B cell (primary cell): ENCODE measurements at regions not wholly inside any gene's neighbourhood (a gene's known extent, or its start where the extent isn't known, plus 50 kb on each side); places are given as distances from the start of the nearest gene placed in this dataset.

Experiments used
- ATAC-seq: fragments of 200-7000 bp; cut with Tn5 transposase; one replicate; pipeline ENCODE4 v1.10.0; 2021; ENCODE audit warnings: low read depth, mild to moderate bottlenecking, moderate number of reproducible peaks, moderate library complexity
- CTCF ChIA-PET: fragments of 350-600 bp; sonication (Branson Sonifier 250); formaldehyde crosslinking; loops from one replicate; lab custom pipeline; 2021; ENCODE audit warnings: antibody characterized with exemption, inconsistent platforms; lab: Charles Lee
- POLR2A ChIA-PET: fragments of 350-600 bp; sonication (Branson Sonifier 250); formaldehyde crosslinking; loops from one replicate; lab custom pipeline; 2021; ENCODE audit warnings: antibody characterized with exemption; lab: Charles Lee
- DNase-seq: peaks from one replicate; pipeline ENCODE4 v3.0.0; 2013
- H2AFZ ChIP-seq: 2 replicates; pipeline ENCODE4 v1.6.1; 2012; ENCODE audit warnings: mild to moderate bottlenecking, low read depth, low read length; ENCODE audit not compliant: insufficient read depth, poor library complexity, severe bottlenecking
- H3K27ac ChIP-seq, 2 donors: 1 replicate in 1 of 2; 2 replicates in 1 of 2; pipeline ENCODE4 v1.5.1; 2012 to 2013; ENCODE audit warnings: low read length in 2 of 2, mild to moderate bottlenecking in 2 of 2, moderate library complexity in 1 of 2
- H3K27me3 ChIP-seq, 4 experiments: fragments of 200-600 bp in 1 of 4; sonication (generic) in 1 of 4; replicated peaks in 1 of 4; 1 replicate in 2 of 4; 2 replicates in 2 of 4; pipeline versions ENCODE4 v1.6.1 to v1.7.0; 2013 to 2016; ENCODE audit warnings: low read length in 3 of 4, mild to moderate bottlenecking in 2 of 4, mixed read lengths in 1 of 4, moderate library complexity in 1 of 4; ENCODE audit not compliant: insufficient read depth in 4 of 4, control insufficient read depth in 3 of 4; ENCODE audit errors: control extremely low read depth in 1 of 4
- H3K36me3 ChIP-seq, 2 experiments: replicated peaks in 1 of 2; 1 replicate in 1 of 2; 2 replicates in 1 of 2; pipeline versions ENCODE4 v1.6.1 to v1.7.1; 2013; ENCODE audit warnings: low read length in 1 of 2; ENCODE audit not compliant: insufficient read depth in 2 of 2, control insufficient read depth in 1 of 2; ENCODE audit errors: control extremely low read depth in 1 of 2, extremely low read depth in 1 of 2
- H3K4me1 ChIP-seq, 2 donors: fragments of 200-600 bp in 1 of 2; sonication (generic) in 1 of 2; 1 replicate in 1 of 2; 2 replicates in 1 of 2; pipeline versions ENCODE4 v1.5.1 to v1.6.1; 2013 to 2017; ENCODE audit warnings: low read length in 2 of 2; ENCODE audit not compliant: control insufficient read depth in 2 of 2, insufficient read depth in 2 of 2
- H3K4me2 ChIP-seq: replicated peaks from 2 replicates; pipeline ENCODE3; 2012; ENCODE audit warnings: mild to moderate bottlenecking, low read depth, low read length; ENCODE audit not compliant: poor library complexity, severe bottlenecking
- H3K4me3 ChIP-seq, 5 experiments: fragments of 200-600 bp in 1 of 5; sonication (generic) in 1 of 5; 1 replicate in 3 of 5; 2 replicates in 2 of 5; pipeline versions ENCODE4 v1.5.1 to v1.7.0; 2011 to 2016; ENCODE audit warnings: low read length in 4 of 5, mild to moderate bottlenecking in 4 of 5, low read depth in 2 of 5, control low read depth in 1 of 5, moderate library complexity in 1 of 5; ENCODE audit not compliant: insufficient read depth in 1 of 5; ENCODE audit errors: control extremely low read depth in 1 of 5, extremely low read depth in 1 of 5
- H3K79me2 ChIP-seq: fragments of 200-600 bp; sonication (generic); one replicate; pipeline ENCODE4 v1.6.0; 2016; ENCODE audit warnings: low read length; ENCODE audit not compliant: control insufficient read depth, insufficient read depth
- H3K9ac ChIP-seq: fragments of 200-600 bp; sonication (generic); 2 replicates; pipeline ENCODE4 v1.6.1; 2017; ENCODE audit warnings: mild to moderate bottlenecking, low read length, moderate library complexity
- H3K9me3 ChIP-seq, 3 donors: one replicate each; pipeline versions ENCODE4 v1.6.1 to v1.7.1; 2013; ENCODE audit warnings: low read length in 2 of 3; ENCODE audit not compliant: control insufficient read depth in 2 of 3, insufficient read depth in 1 of 3; ENCODE audit errors: control extremely low read depth in 1 of 3
- H4K20me1 ChIP-seq: 2 replicates; pipeline ENCODE4 v1.6.0; 2012; ENCODE audit warnings: mild to moderate bottlenecking, low read length; ENCODE audit not compliant: insufficient read depth, control insufficient read depth, poor library complexity, severe bottlenecking
- H3K27ac Mint-ChIP-seq: one replicate; pipeline ENCODE4 v1.8.0; 2021; ENCODE audit warnings: mixed read lengths
- H3K27me3 Mint-ChIP-seq: one replicate; pipeline ENCODE4 v1.8.0; 2021; ENCODE audit warnings: mixed read lengths
- H3K4me1 Mint-ChIP-seq: one replicate; pipeline ENCODE4 v1.8.0; 2021; ENCODE audit warnings: mixed read lengths
- H3K4me3 Mint-ChIP-seq: one replicate; pipeline ENCODE4 v1.8.0; 2021; ENCODE audit warnings: mixed read lengths
- H3K9me3 Mint-ChIP-seq: one replicate; pipeline ENCODE4 v1.8.0; 2022; ENCODE audit warnings: mixed read lengths; ENCODE audit not compliant: insufficient read depth
- EZH2 ChIP-seq: IDR thresholded peaks from 2 replicates; pipeline ENCODE4 v1.6.1; 2012; ENCODE audit warnings: borderline replicate concordance, low read depth, mild to moderate bottlenecking, moderate library complexity, low read length; ENCODE audit not compliant: insufficient read depth, poor library complexity, severe bottlenecking
- WGBS: methylation state at CpG from one replicate; pipeline ENCODE4 v1.1.5; 2013; ENCODE audit warnings: missing lambda C conversion rate; ENCODE audit not compliant: insufficient coverage; 5-methylcytosine and 5-hydroxymethylcytosine counted together
- intact Hi-C: fragments of 100-400 bp; cut with micrococcal nuclease; formaldehyde crosslinking; loops from one replicate; pipeline ENCODE4 v1.10.0; 2022
- TF ChIP-seq, protein P1 (sequence below): fragments of 200-600 bp; IDR thresholded peaks from one replicate; pipeline ENCODE4 v1.8.0; 2022; ENCODE audit warnings: antibody characterized with exemption, mild to moderate bottlenecking

DNA sequence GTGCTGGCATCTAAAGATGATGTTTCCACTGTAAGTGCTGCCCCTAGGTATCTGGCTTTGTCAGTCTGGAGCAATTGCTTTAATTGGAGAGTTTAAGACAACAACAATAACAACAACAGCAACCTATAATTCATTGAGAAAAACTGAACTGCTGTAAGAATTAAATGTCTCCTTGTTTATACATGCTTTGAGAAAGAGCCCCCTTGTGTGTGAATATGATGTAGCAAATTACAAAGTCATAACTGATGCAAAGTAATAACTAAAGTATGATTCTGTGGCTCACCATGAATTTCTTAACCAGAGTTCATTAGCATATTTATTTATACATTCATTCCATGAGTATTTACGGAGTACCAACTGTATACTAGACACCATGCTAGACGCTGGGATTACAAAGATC, 59.2 kb upstream of the PRIMA1 start:
- POLR2A ChIA-PET: no interaction called here
- ATAC-seq: no peak
- CTCF ChIA-PET: no interaction called here
- Mint-ChIP-seq H3K27me3 (peaks cover 41% of the 10 kb centered on the region), H3K4me3 (no peak overlapping the region), H3K27ac (no peak overlapping the region), H3K4me1 (no peaks in the 10 kb centered on the region), H3K9me3 (no peaks in the 10 kb centered on the region)
- Histone ChIP-seq H3K4me3 (no peak overlapping the region), H4K20me1 (no peaks in the 10 kb centered on the region), H3K79me2 (no peaks in the 10 kb centered on the region), H3K4me2 (no peak overlapping the region), H3K27me3 (peaks cover 0 to 5% (median 0%) of the 10 kb centered on the region in 4 experiments), H3K9ac (no peak overlapping the region), H2AFZ (no peak overlapping the region), H3K36me3 (no peaks in the 10 kb centered on the region), H3K4me1 (no peaks in the 10 kb centered on the region), H3K27ac (no peak overlapping the region), H3K9me3 (no peaks in the 10 kb centered on the region)
- TF ChIP-seq, protein P1, sequence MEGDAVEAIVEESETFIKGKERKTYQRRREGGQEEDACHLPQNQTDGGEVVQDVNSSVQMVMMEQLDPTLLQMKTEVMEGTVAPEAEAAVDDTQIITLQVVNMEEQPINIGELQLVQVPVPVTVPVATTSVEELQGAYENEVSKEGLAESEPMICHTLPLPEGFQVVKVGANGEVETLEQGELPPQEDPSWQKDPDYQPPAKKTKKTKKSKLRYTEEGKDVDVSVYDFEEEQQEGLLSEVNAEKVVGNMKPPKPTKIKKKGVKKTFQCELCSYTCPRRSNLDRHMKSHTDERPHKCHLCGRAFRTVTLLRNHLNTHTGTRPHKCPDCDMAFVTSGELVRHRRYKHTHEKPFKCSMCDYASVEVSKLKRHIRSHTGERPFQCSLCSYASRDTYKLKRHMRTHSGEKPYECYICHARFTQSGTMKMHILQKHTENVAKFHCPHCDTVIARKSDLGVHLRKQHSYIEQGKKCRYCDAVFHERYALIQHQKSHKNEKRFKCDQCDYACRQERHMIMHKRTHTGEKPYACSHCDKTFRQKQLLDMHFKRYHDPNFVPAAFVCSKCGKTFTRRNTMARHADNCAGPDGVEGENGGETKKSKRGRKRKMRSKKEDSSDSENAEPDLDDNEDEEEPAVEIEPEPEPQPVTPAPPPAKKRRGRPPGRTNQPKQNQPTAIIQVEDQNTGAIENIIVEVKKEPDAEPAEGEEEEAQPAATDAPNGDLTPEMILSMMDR: no peak
- no peak for TF ChIP-seq EZH2
- no peak for DNase-seq
- intact Hi-C loops: no loop called here
- WGBS: no CpG with 5 or more reads among the region's 2 CpGs

DNA sequence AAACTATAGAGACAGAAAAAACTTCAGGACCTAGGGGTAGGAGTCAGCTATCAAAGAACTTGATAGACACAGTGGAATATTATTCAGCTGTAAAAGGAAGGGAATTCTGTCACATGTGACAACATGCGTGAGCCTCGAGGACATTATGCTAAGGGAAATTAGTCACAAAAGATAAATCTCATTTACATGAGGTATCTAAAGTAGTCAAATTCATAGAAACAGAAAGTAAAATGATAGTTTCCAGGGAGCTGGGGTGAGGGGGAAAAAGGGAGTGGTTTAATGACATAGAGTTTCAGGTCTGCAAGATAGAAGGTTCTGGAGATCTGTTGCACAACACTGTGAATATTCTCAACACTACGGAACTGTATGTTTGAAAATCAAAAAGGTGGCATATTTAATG, 50.0 kb upstream of the PRIMA1 start:
- Mint-ChIP-seq H3K27me3 (peaks cover 31% of the 10 kb centered on the region), H3K9me3 (peaks cover 3% of the 10 kb centered on the region), H3K4me3 (no peak overlapping the region), H3K4me1 (no peaks in the 10 kb centered on the region), H3K27ac (no peak overlapping the region)
- H3K36me3 ChIP-seq: no peaks in the 10 kb centered on the region
- H3K27ac ChIP-seq: no peak overlapping the region
- H3K9me3 ChIP-seq: peaks cover 0 to 9% (median 0%) of the 10 kb centered on the region in 3 donors
- CTCF ChIA-PET: no interaction called here
- H3K79me2 ChIP-seq: no peaks in the 10 kb centered on the region
- no peaks in the 10 kb centered on the region for H4K20me1 ChIP-seq
- no peak overlapping the region for H3K4me2 ChIP-seq
- H2AFZ ChIP-seq: no peak overlapping the region
- H3K4me1 ChIP-seq: no peaks in the 10 kb centered on the region
- peaks cover 0 to 8% (median 0%) of the 10 kb centered on the region in 4 experiments for H3K27me3 ChIP-seq
- ATAC-seq (no peak), DNase-seq (no peak)
- no peak overlapping the region for H3K9ac ChIP-seq
- H3K4me3 ChIP-seq: no peak overlapping the region
- TF ChIP-seq, protein P1: no peak
- TF ChIP-seq EZH2: no peak
- intact Hi-C loops: no loop called here
- POLR2A ChIA-PET: no interaction called here
- WGBS: no CpG with 5 or more reads among the region's 3 CpGs
